ENCODE measurements at regions not wholly inside any gene's neighbourhood (a gene's known extent, or its start where the extent isn't known, plus 50 kb on each side); places are given as distances from the start of the nearest gene placed in this dataset.

GRCh38 chr3:168613151-168613550, 517.4 kb upstream of the GOLIM4 start:
- no peak for FAIRE-seq
- DNase-seq (ENCODE audit: insufficient read length, low spot score) = no peak
- TF ChIP-seq CTCF (IDR thresholded peaks at IDR 0.05; ENCODE audit: insufficient read depth, missing control alignments) = no peak

GRCh38 chr3:168612671-168613070, 516.9 kb upstream of the GOLIM4 start:
- no peak for TF ChIP-seq CTCF (IDR thresholded peaks at IDR 0.05; ENCODE audit: insufficient read depth, missing control alignments)
- DNase-seq (ENCODE audit: insufficient read length, low spot score) (no peak), FAIRE-seq (no peak)

- no peak for FAIRE-seq
- TF ChIP-seq CTCF (IDR thresholded peaks at IDR 0.05; ENCODE audit: insufficient read depth, missing control alignments) = no peak
- DNase-seq (ENCODE audit: insufficient read length, low spot score) = no peak
Observed at GRCh38 chr3:168611826-168612225, 516.1 kb upstream of the GOLIM4 start.

GRCh38 chr3:168608926-168609325, 513.2 kb upstream of the GOLIM4 start:
- TF ChIP-seq CTCF (IDR thresholded peaks at IDR 0.05; ENCODE audit: insufficient read depth, missing control alignments) = no peak
- DNase-seq (ENCODE audit: insufficient read length, low spot score) (no peak), FAIRE-seq (no peak)

GRCh38 chr3:168604767-168605166, 509.0 kb upstream of the GOLIM4 start:
- TF ChIP-seq CTCF (IDR thresholded peaks at IDR 0.05; ENCODE audit: insufficient read depth, missing control alignments) = no peak
- DNase-seq (ENCODE audit: insufficient read length, low spot score) = no peak
- FAIRE-seq = no peak

- DNase-seq (ENCODE audit: insufficient read length, low spot score) = no peak
- no peak for TF ChIP-seq CTCF (IDR thresholded peaks at IDR 0.05; ENCODE audit: insufficient read depth, missing control alignments)
- no peak for FAIRE-seq
Observed at GRCh38 chr3:168598250-168598649, 502.5 kb upstream of the GOLIM4 start.

- FAIRE-seq (no peak), DNase-seq (ENCODE audit: insufficient read length, low spot score) (no peak)
- TF ChIP-seq CTCF (IDR thresholded peaks at IDR 0.05; ENCODE audit: insufficient read depth, missing control alignments) = no peak
Observed at GRCh38 chr3:168596175-168596823, 500.6 kb upstream of the GOLIM4 start.

Data from D721Med (cell line).